ENCODE measurements at regions not wholly inside any gene's neighbourhood (a gene's known extent, or its start where the extent isn't known, plus 50 kb on each side); places are given as distances from the start of the nearest gene placed in this dataset.
A peak's percentile ranks its signal among the peaks of the same experiment; 100 is the strongest.

DNA sequence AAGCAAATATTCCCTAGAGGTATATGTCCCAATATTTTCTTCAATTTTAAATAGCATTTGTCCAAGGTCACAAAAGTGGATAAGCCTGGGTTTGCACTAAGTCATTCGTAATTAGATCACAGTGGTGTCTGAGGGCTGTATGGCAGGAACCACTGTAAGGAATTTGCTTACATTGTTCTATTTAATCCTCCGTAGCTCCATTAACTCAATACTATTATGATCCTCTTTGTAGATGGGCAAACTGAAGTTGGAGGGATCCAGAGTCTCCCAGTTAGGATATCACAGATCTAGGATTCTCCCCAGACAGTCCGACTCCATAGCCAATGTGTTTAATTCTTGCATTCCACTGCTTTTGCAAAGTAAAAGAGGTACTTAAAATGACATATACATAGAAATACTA, 242.7 kb upstream of the DCAF8L1 start:
- DNase-seq (ENCODE audit: low read depth): no peak
- TF ChIP-seq, protein P1, sequence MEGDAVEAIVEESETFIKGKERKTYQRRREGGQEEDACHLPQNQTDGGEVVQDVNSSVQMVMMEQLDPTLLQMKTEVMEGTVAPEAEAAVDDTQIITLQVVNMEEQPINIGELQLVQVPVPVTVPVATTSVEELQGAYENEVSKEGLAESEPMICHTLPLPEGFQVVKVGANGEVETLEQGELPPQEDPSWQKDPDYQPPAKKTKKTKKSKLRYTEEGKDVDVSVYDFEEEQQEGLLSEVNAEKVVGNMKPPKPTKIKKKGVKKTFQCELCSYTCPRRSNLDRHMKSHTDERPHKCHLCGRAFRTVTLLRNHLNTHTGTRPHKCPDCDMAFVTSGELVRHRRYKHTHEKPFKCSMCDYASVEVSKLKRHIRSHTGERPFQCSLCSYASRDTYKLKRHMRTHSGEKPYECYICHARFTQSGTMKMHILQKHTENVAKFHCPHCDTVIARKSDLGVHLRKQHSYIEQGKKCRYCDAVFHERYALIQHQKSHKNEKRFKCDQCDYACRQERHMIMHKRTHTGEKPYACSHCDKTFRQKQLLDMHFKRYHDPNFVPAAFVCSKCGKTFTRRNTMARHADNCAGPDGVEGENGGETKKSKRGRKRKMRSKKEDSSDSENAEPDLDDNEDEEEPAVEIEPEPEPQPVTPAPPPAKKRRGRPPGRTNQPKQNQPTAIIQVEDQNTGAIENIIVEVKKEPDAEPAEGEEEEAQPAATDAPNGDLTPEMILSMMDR (IDR thresholded peaks at IDR 0.05; ENCODE audit: insufficient read depth, low read length): no peak
- no peak overlapping the region for H3K4me3 ChIP-seq (ENCODE audit: low read depth, low read length)

DNA sequence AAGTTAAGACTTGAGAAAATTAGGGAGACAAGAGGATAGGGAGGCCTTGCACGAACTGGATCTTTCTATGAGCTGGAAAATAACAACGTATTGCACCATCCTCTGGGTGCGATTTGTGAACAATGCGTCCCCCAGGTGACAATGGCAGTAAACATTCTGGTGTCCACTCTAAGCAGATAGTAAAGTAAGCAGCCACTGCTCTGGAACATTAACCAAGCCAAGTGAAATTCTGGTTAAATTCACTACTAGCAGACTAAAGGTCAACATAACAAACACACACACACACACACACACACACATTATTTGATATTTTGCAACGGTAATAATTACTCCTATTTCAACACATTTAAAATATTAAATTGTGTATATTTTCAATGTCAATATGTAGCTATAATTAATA, 242.2 kb upstream of the DCAF8L1 start:
- no peak overlapping the region for H3K4me3 ChIP-seq (ENCODE audit: low read depth, low read length)
- TF ChIP-seq, protein P1 (IDR thresholded peaks at IDR 0.05; ENCODE audit: insufficient read depth, low read length): no peak
- DNase-seq (ENCODE audit: low read depth): no peak

DNA sequence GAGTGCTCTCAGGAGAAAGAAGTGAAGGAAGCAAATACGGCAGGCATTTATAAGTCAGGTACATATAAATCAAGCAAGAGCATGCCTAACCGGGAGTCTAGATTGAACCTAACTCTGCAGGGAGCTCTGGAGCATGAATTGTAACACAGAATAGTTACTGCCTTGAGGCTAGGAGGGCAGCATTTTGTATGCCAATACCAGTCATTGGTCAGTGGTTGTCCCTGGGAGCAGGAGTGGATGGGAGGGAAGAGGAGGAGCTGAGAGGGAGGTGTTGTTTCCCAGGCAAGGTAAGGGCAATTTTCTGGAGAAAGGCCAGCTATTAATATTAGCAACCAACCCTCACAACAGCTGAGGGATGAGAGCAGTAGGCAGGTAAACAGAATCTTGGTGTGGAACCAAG, 224.7 kb upstream of the DCAF8L1 start:
- TF ChIP-seq, protein P1 (IDR thresholded peaks at IDR 0.05; ENCODE audit: insufficient read depth, low read length): no peak
- no peak for DNase-seq (ENCODE audit: low read depth)
- H3K4me3 ChIP-seq (ENCODE audit: low read depth, low read length): no peak overlapping the region

DNA sequence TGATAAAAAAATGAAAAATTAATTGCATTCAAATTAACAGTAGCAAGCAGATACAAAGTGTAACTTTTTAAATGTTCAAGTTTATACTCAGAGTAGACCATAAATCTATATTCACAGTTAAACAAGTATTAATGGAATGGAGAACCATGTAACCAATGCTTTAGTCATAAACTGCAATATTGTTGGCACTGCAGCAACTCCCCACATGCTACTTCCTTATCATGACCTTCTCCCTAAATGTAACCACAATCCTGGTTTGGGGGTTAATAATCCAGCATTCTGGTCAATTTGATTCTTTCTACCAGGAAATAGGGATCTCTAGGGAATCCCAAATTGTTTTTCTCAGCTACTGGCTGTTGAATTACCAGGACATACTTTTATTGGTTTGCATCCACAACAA, 223.9 kb upstream of the DCAF8L1 start:
- H3K4me3 ChIP-seq (ENCODE audit: low read depth, low read length): no peak overlapping the region
- DNase-seq (ENCODE audit: low read depth): no peak
- TF ChIP-seq, protein P1 (IDR thresholded peaks at IDR 0.05; ENCODE audit: insufficient read depth, low read length): no peak

DNA sequence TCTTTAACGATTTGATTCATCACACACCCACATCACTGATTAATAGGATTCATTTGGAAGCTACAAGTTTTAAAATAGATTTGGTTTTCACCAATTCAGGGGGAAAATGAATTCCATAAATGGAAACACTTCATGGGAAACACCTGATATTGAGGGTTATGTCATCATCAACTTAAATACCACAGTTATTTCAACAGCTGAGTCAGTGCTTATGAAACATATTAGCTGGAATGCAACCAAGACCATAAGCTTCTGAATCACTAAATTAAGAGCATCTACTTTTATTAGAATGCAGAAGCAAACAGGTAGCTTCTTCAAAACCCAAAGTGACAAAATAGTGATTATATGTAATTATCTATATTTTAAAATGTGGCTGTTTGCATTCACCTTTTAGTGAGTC, 207.8 kb upstream of the DCAF8L1 start:
- DNase-seq (ENCODE audit: low read depth): peak; percentile 3
- TF ChIP-seq, protein P1 (IDR thresholded peaks at IDR 0.05; ENCODE audit: insufficient read depth, low read length): no peak
- no peak overlapping the region for H3K4me3 ChIP-seq (ENCODE audit: low read depth, low read length)

DNA sequence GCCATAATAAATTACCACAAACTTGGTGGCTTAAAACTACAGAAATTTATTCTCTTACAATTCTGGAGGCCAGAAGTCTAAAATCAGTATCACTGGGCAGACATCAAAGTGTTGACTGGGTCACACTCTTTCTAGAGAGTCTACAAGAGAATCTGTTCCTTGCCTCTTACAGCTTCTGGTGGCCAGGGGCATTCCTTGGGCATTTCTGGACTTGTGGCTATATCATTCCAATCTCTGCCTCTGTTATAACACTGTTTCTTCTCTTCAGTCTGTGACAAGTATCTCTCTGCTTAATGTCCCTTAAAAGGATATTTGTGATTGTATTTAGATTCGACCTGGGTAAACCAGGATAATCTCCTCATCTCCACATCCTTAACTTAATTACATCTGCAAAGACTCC, 207.3 kb upstream of the DCAF8L1 start:
- no peak overlapping the region for H3K4me3 ChIP-seq (ENCODE audit: low read depth, low read length)
- TF ChIP-seq, protein P1 (IDR thresholded peaks at IDR 0.05; ENCODE audit: insufficient read depth, low read length): no peak
- DNase-seq (ENCODE audit: low read depth): no peak

DNA sequence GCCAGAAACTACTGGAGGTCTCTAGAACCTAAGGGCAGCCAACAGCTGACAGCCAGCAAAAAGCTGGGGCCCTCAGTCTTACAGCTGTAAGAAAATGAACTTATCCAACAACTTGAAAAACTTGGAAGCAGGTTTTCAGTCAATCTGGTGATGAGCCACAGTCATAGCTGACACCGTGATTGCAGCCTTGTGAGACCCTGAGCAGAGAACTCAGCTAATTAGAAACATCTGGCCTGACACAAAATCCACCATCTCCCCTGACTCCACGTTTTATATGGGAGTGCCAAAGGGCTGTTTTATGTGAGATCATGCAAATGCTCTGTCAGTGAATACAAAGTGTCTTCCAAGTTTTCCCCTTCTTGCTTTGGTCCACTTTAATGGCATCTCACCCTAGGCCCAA, 198.8 kb upstream of the DCAF8L1 start:
- H3K4me3 ChIP-seq (ENCODE audit: low read depth, low read length): no peak overlapping the region
- DNase-seq (ENCODE audit: low read depth): no peak
- TF ChIP-seq, protein P1 (IDR thresholded peaks at IDR 0.05; ENCODE audit: insufficient read depth, low read length): no peak
